ENCODE measurements at regions not wholly inside any gene's neighbourhood (a gene's known extent, or its start where the extent isn't known, plus 50 kb on each side); places are given as distances from the start of the nearest gene placed in this dataset.

DNA sequence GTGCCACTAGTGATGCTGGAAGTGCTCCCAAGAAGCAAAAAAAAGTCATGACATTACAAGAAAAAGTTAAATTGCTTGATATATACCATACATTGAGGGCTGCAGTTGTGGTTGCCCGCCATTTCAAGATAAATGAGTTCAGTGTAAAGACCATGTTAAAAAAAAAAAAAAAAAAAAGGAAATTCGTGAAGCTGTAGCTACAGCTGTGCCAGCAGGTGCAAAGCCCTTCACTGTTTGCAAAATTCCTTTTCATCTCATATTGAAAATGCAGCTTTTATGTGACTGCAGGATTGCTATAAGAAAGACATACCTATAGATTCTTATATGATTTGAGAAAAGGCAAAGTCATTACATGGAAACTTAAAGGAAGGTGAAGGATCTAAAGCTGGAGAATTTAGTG, 179.6 kb upstream of the POU5F2 start:
- H3K79me2 ChIP-seq (ENCODE audit: insufficient read depth): no peaks in the 10 kb centered on the region
- H3K36me3 ChIP-seq (ENCODE audit: low read depth): no peaks in the 10 kb centered on the region
- H3K4me2 ChIP-seq (ENCODE audit: unreplicated experiment): no peak overlapping the region
- no peak overlapping the region for H3K27ac ChIP-seq
- no peak for DNase-seq
- H3K27me3 ChIP-seq (replicated peaks; ENCODE audit: insufficient read depth): no peaks in the 10 kb centered on the region
- in situ Hi-C loops (cut with MboI): no loop called here
- WGBS, 2 experiments (ENCODE audit: low coverage in 1 of 2, low lambda C conversion rate in 2 of 2, missing lambda C conversion rate in 2 of 2): 79 to 80% methylated on average over 2 of the region's 2 CpGs
- TF ChIP-seq EZH2 (IDR thresholded peaks at IDR 0.05; ENCODE audit: insufficient read depth, poor library complexity, severe bottlenecking) (no peak), EZH2phosphoT487 (IDR thresholded peaks at IDR 0.05; ENCODE audit: insufficient read depth, low read depth) (no peak)
- H3K9me2 ChIP-seq (ENCODE audit: insufficient read depth): no peaks in the 10 kb centered on the region
- no peaks in the 10 kb centered on the region for H4K20me1 ChIP-seq (ENCODE audit: insufficient read depth)
- H3K4me3 ChIP-seq: no peak overlapping the region
- H3K9me3 ChIP-seq (ENCODE audit: low read depth): no peaks in the 10 kb centered on the region
- H3F3A ChIP-seq (ENCODE audit: insufficient read depth): 0 out of 2 replicates have a peak, but pooled peaks cover 9% of the 10 kb centered on the region
- H3K9ac ChIP-seq: no peak overlapping the region
- peaks cover 14% of the 10 kb centered on the region for H3K4me1 ChIP-seq (ENCODE audit: insufficient read depth)
- no peak overlapping the region for H2AFZ ChIP-seq

DNA sequence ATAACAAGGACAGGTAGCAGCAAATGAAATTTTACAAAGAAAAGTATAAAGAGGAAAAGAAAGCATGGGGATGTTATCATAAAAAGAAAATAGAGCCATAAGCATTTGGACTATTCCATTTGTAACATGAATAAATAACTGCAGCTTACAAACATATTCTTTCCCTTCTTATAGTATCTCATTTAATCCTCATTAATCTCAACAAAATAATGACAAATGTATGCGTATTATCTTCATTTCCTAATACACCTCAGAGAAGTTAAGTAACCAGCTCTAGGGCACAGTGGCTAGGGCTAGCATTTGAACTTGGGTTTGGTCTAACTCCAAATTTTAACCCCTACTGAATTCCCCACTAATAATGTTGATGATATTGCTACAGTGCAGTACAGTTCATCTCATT, 175.5 kb upstream of the POU5F2 start:
- no peak for TF ChIP-seq EZH2 (IDR thresholded peaks at IDR 0.05; ENCODE audit: insufficient read depth, poor library complexity, severe bottlenecking)
- TF ChIP-seq EZH2phosphoT487 (IDR thresholded peaks at IDR 0.05; ENCODE audit: insufficient read depth, low read depth): no peak
- no peak overlapping the region for H2AFZ ChIP-seq
- H3K4me3 ChIP-seq: no peak overlapping the region
- no peaks in the 10 kb centered on the region for H3K36me3 ChIP-seq (ENCODE audit: low read depth)
- no peak overlapping the region for H3K4me2 ChIP-seq (ENCODE audit: unreplicated experiment)
- H3K9me2 ChIP-seq (ENCODE audit: insufficient read depth): no peaks in the 10 kb centered on the region
- 97 to 100% methylated on average over 1 of the region's 1 CpG for WGBS, 2 experiments (ENCODE audit: low coverage in 1 of 2, low lambda C conversion rate in 2 of 2, missing lambda C conversion rate in 2 of 2)
- H3K79me2 ChIP-seq (ENCODE audit: insufficient read depth): no peaks in the 10 kb centered on the region
- in situ Hi-C loops (cut with MboI): loop anchor here (10.0 kb wide), 1 partner anchor 332 kb away; the partner anchor contains the start of genes NR2F1 and NR2F1-AS1
- H3K27ac ChIP-seq: no peak overlapping the region
- DNase-seq: no peak
- H3K9me3 ChIP-seq (ENCODE audit: low read depth): no peaks in the 10 kb centered on the region
- H3K27me3 ChIP-seq (replicated peaks; ENCODE audit: insufficient read depth): no peaks in the 10 kb centered on the region
- no peaks in the 10 kb centered on the region for H4K20me1 ChIP-seq (ENCODE audit: insufficient read depth)
- H3K4me1 ChIP-seq (ENCODE audit: insufficient read depth): no peaks in the 10 kb centered on the region
- no peaks in the 10 kb centered on the region for H3F3A ChIP-seq (ENCODE audit: insufficient read depth)
- no peak overlapping the region for H3K9ac ChIP-seq

DNA sequence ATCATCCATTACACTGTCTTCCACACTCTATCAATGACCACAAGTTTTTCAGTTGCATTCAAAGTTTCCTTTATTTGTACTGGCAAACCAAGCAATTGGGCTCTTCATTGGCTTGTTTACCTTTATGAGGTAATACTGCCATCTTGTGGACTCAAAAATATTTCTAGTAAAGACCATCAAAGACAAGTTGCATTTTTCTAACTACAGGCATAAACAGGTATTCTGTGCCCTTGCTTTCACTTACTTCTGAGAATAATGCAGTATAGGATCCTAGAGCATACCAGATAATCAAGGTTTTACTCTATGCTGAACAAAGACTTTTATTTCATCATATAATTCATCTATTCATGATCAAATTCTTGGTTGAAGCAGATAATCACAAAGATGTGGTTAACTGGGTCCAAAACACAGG, 173.7 kb upstream of the POU5F2 start:
- Histone ChIP-seq H3K4me2 (ENCODE audit: unreplicated experiment) (no peak overlapping the region), H3K36me3 (ENCODE audit: low read depth) (no peaks in the 10 kb centered on the region), H3K79me2 (ENCODE audit: insufficient read depth) (no peaks in the 10 kb centered on the region), H3K4me3 (no peak overlapping the region), H3K27ac (no peak overlapping the region), H2AFZ (no peak overlapping the region), H4K20me1 (ENCODE audit: insufficient read depth) (no peaks in the 10 kb centered on the region), H3K9me3 (ENCODE audit: low read depth) (no peaks in the 10 kb centered on the region), H3K4me1 (ENCODE audit: insufficient read depth) (no peaks in the 10 kb centered on the region), H3K9ac (no peak overlapping the region), H3K9me2 (ENCODE audit: insufficient read depth) (no peaks in the 10 kb centered on the region), H3F3A (ENCODE audit: insufficient read depth) (no peaks in the 10 kb centered on the region), H3K27me3 (replicated peaks; ENCODE audit: insufficient read depth) (no peaks in the 10 kb centered on the region)
- DNase-seq: peak; percentile 68
- no peak for TF ChIP-seq EZH2phosphoT487 (IDR thresholded peaks at IDR 0.05; ENCODE audit: insufficient read depth, low read depth)
- no peak for TF ChIP-seq EZH2 (IDR thresholded peaks at IDR 0.05; ENCODE audit: insufficient read depth, poor library complexity, severe bottlenecking)
- in situ Hi-C loops (cut with MboI): loop anchor here (10.0 kb wide), 1 partner anchor 330 kb away; the partner anchor contains the start of genes NR2F1 and NR2F1-AS1

DNA sequence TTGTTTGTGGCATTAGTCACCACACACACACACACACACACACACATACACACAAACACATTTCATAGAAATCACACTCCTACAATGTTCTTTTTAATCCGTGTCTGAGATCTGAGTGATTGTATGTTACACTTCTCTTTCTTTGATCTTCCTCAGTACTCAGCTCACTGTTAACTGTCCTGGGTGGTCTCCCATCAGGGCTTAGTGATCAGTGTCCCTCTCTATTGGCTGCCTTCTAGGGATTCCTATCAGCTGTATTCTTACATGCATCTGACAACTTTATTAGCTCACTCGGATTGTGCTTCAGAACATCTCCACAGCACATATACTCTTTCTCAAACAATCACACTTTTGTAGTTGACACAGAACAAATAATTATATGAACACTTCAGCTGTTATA, 170.2 kb upstream of the POU5F2 start:
- no peaks in the 10 kb centered on the region for H3K9me2 ChIP-seq (ENCODE audit: insufficient read depth)
- no peak overlapping the region for H3K9ac ChIP-seq
- WGBS, 2 experiments (ENCODE audit: low coverage in 1 of 2, low lambda C conversion rate in 2 of 2, missing lambda C conversion rate in 2 of 2): 64 to 65% methylated on average over 2 of the region's 2 CpGs
- no peaks in the 10 kb centered on the region for H3K4me1 ChIP-seq (ENCODE audit: insufficient read depth)
- no peaks in the 10 kb centered on the region for H3K9me3 ChIP-seq (ENCODE audit: low read depth)
- no peak overlapping the region for H3K4me2 ChIP-seq (ENCODE audit: unreplicated experiment)
- no peak for DNase-seq
- in situ Hi-C loops (cut with MboI): loop anchor here (10.0 kb wide), 1 partner anchor 327 kb away; the partner anchor contains the start of genes NR2F1 and NR2F1-AS1
- TF ChIP-seq EZH2 (IDR thresholded peaks at IDR 0.05; ENCODE audit: insufficient read depth, poor library complexity, severe bottlenecking) (no peak), EZH2phosphoT487 (IDR thresholded peaks at IDR 0.05; ENCODE audit: insufficient read depth, low read depth) (no peak)
- H2AFZ ChIP-seq: no peak overlapping the region
- H3K79me2 ChIP-seq (ENCODE audit: insufficient read depth): no peaks in the 10 kb centered on the region
- H3K27me3 ChIP-seq (replicated peaks; ENCODE audit: insufficient read depth): no peaks in the 10 kb centered on the region
- H3K36me3 ChIP-seq (ENCODE audit: low read depth): no peaks in the 10 kb centered on the region
- H3F3A ChIP-seq (ENCODE audit: insufficient read depth): no peaks in the 10 kb centered on the region
- H3K27ac ChIP-seq: no peak overlapping the region
- H4K20me1 ChIP-seq (ENCODE audit: insufficient read depth): no peaks in the 10 kb centered on the region
- no peak overlapping the region for H3K4me3 ChIP-seq

DNA sequence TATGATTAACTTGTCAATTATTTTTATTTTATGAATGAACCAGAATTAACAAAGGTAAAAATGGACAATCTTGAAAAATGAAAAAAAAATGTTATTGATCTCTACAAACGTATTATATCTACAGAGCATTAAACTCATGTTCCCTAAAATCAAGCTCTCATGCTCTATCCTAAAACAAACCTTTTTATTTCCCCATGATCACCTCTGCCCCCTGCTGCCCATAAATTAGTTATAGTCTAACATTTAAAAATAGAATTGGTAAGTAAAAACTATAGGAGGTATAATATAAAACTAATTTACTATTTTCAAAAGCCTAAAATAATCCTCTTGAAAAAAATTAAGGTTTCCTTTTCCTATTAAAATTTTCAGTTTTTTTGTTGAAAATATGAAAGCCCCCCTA, 168.0 kb upstream of the POU5F2 start:
- Histone ChIP-seq H3K4me3 (no peak overlapping the region), H3F3A (ENCODE audit: insufficient read depth) (no peaks in the 10 kb centered on the region), H3K9ac (no peak overlapping the region), H3K9me3 (ENCODE audit: low read depth) (no peaks in the 10 kb centered on the region), H2AFZ (no peak overlapping the region), H3K36me3 (ENCODE audit: low read depth) (no peaks in the 10 kb centered on the region), H3K9me2 (ENCODE audit: insufficient read depth) (no peaks in the 10 kb centered on the region), H4K20me1 (ENCODE audit: insufficient read depth) (no peaks in the 10 kb centered on the region), H3K4me2 (ENCODE audit: unreplicated experiment) (no peak overlapping the region), H3K27ac (no peak overlapping the region), H3K79me2 (ENCODE audit: insufficient read depth) (no peaks in the 10 kb centered on the region), H3K4me1 (ENCODE audit: insufficient read depth) (no peaks in the 10 kb centered on the region), H3K27me3 (replicated peaks; ENCODE audit: insufficient read depth) (no peaks in the 10 kb centered on the region)
- TF ChIP-seq EZH2phosphoT487 (IDR thresholded peaks at IDR 0.05; ENCODE audit: insufficient read depth, low read depth) (no peak), EZH2 (IDR thresholded peaks at IDR 0.05; ENCODE audit: insufficient read depth, poor library complexity, severe bottlenecking) (no peak)
- WGBS, 2 experiments (ENCODE audit: low coverage in 1 of 2, low lambda C conversion rate in 2 of 2, missing lambda C conversion rate in 2 of 2): 31 to 38% methylated on average over 1 of the region's 1 CpG
- in situ Hi-C loops (cut with MboI): no loop called here
- DNase-seq: peak; percentile 31

Measured in GM23248 (cell line).